GM21381 (cell line): ENCODE measurements at regions not wholly inside any gene's neighbourhood (a gene's known extent, or its start where the extent isn't known, plus 50 kb on each side); places are given as distances from the start of the nearest gene placed in this dataset.

ENCODE experiments used
- ATAC-seq: cut with Tn5 transposase; IDR thresholded peaks from one replicate; pipeline ENCODE4 v1.9.1; 2021; ENCODE audit warnings: mild to moderate bottlenecking, moderate library complexity; ENCODE audit not compliant: unreplicated experiment

GRCh38 chr2:103103678-103104077, 341.8 kb downstream of the TMEM182 start:
- ATAC-seq: no peak

- no peak for ATAC-seq
These were observed 357.5 kb downstream of the TMEM182 start for GRCh38 chr2:103119352-103119751.

- no peak for ATAC-seq
These were observed 359.3 kb downstream of the TMEM182 start for GRCh38 chr2:103121106-103121505.

GRCh38 chr2:103123516-103123915, 361.7 kb downstream of the TMEM182 start:
- ATAC-seq: no peak

- no peak for ATAC-seq
These were observed 369.0 kb downstream of the TMEM182 start for GRCh38 chr2:103130857-103131256.

- peak; percentile 95 for ATAC-seq
These were observed 370.8 kb downstream of the TMEM182 start for GRCh38 chr2:103132536-103133217.

GRCh38 chr2:103135679-103136078, 373.8 kb downstream of the TMEM182 start:
- ATAC-seq: no peak

GRCh38 chr2:103138123-103138901, 376.5 kb downstream of the TMEM182 start:
- peak; percentile 44 for ATAC-seq

- no peak for ATAC-seq
These were observed 377.9 kb downstream of the TMEM182 start for GRCh38 chr2:103139628-103140268.

- ATAC-seq: no peak
These were observed 383.0 kb downstream of the TMEM182 start for GRCh38 chr2:103144837-103145236.

- no peak for ATAC-seq
These were observed 383.9 kb downstream of the TMEM182 start for GRCh38 chr2:103145739-103146138.

GRCh38 chr2:103151046-103151445, 389.2 kb downstream of the TMEM182 start:
- no peak for ATAC-seq

GRCh38 chr2:103152556-103152955, 390.7 kb downstream of the TMEM182 start:
- no peak for ATAC-seq

- no peak for ATAC-seq
These were observed 391.9 kb downstream of the TMEM182 start for GRCh38 chr2:103153580-103154284.

- no peak for ATAC-seq
These were observed 393.5 kb downstream of the TMEM182 start for GRCh38 chr2:103155308-103155707.

- no peak for ATAC-seq
These were observed 397.2 kb downstream of the TMEM182 start for GRCh38 chr2:103159018-103159417.

- no peak for ATAC-seq
These were observed 399.8 kb downstream of the TMEM182 start for GRCh38 chr2:103161456-103162289.

GRCh38 chr2:103164748-103165147, 402.9 kb downstream of the TMEM182 start:
- ATAC-seq: no peak

GRCh38 chr2:103165836-103166235, 404.0 kb downstream of the TMEM182 start:
- no peak for ATAC-seq
